ENCODE measurements at regions not wholly inside any gene's neighbourhood (a gene's known extent, or its start where the extent isn't known, plus 50 kb on each side); places are given as distances from the start of the nearest gene placed in this dataset.

GRCh38 chr3:23036728-23037127 lies 166.4 kb upstream of the UBE2E2 start (continued):
- TF ChIP-seq ATRX (CRISPR knock-in tag; IDR thresholded peaks at IDR 0.05; ENCODE audit: borderline replicate concordance) = no peak

GRCh38 chr3:23038471-23038870 lies 164.7 kb upstream of the UBE2E2 start:
- no TSS peak for BruUV-seq (replicated peaks)
- FAIRE-seq (no peak), DNase-seq (ENCODE audit: low spot score) (no peak), ATAC-seq (no peak)
- Histone ChIP-seq H4K20me1 (ENCODE audit: insufficient read depth, low read length) (no peaks in the 10 kb centered on the region), H2AFZ (ENCODE audit: low read length) (no peak overlapping the region), H3K4me2 (ENCODE audit: low read depth, low read length) (no peak overlapping the region), H3K4me3 (replicated peaks in 1 of 3; ENCODE audit: insufficient read depth in 1 of 3, low read depth in 2 of 3, low read length in 3 of 3) (no peak overlapping the region), H3K27ac (ENCODE audit: extremely low read length, insufficient read depth, low read length) (no peak overlapping the region), H3K27me3 (ENCODE audit: control insufficient read depth in 1 of 2, insufficient read depth in 2 of 2, low read length in 2 of 2) (no peaks in the 10 kb centered on the region; a peak in 1 of 5 replicates), H3K4me1 (ENCODE audit: insufficient read depth, low read length) (peaks cover 6% of the 10 kb centered on the region; the same call in 1 of the 2 replicates), H3K79me2 (ENCODE audit: insufficient read depth, low read length) (no peaks in the 10 kb centered on the region), H3K9ac (ENCODE audit: insufficient read depth, low read depth, low read length) (no peak overlapping the region), H3K36me3 (replicated peaks in 1 of 2; ENCODE audit: control insufficient read depth in 1 of 2, insufficient read depth in 2 of 2, low read length in 2 of 2) (no peaks in the 10 kb centered on the region), H3K9me3 (ENCODE audit: low read length) (no peaks in the 10 kb centered on the region)
- in situ Hi-C loops (cut with HindIII; ENCODE audit: extremely low pct_ligation_motif_present, low pct_unique_long_range_greater_than_20kb) (no loop called here), intact Hi-C loops (cut with micrococcal nuclease; ENCODE audit: unreplicated experiment) (no loop called here)
- TF ChIP-seq ATF7 (IDR thresholded peaks at IDR 0.05) = no peak
- no peak for TF ChIP-seq ATF7 (CRISPR knock-in tag; IDR thresholded peaks at IDR 0.05)
- TF ChIP-seq ONECUT2 (CRISPR knock-in tag; IDR thresholded peaks at IDR 0.05) = no peak
- CTCF ChIA-PET (ENCODE audit: low intra/inter-chr PET ratio, low total read pairs) = no interaction called here
- POLR2A ChIA-PET = no interaction called here
- 5% methylated on average over 2 of the region's 2 CpGs for WGBS (ENCODE audit: low lambda C conversion rate)

GRCh38 chr3:23041918-23042696 lies 161.0 kb upstream of the UBE2E2 start:
- ChIA-PET CTCF (ENCODE audit: low intra/inter-chr PET ratio, low total read pairs) (no interaction called here), POLR2A (no interaction called here)
- H3K4me1 ChIP-seq (ENCODE audit: insufficient read depth, low read length) = no peaks in the 10 kb centered on the region
- no peaks in the 10 kb centered on the region for H3K9me3 ChIP-seq (ENCODE audit: low read length)
- no TSS peak for BruUV-seq (replicated peaks)
- FAIRE-seq (no peak), ATAC-seq (no peak), DNase-seq (ENCODE audit: low spot score) (no peak)
- intact Hi-C loops (cut with micrococcal nuclease; ENCODE audit: unreplicated experiment) (no loop called here), in situ Hi-C loops (cut with HindIII; ENCODE audit: extremely low pct_ligation_motif_present, low pct_unique_long_range_greater_than_20kb) (no loop called here)
- TF ChIP-seq CBFB (CRISPR knock-in tag; IDR thresholded peaks at IDR 0.05) (no peak), THYN1 (CRISPR knock-in tag; IDR thresholded peaks at IDR 0.05; ENCODE audit: borderline replicate concordance, low read depth) (no peak), PHF5A (CRISPR knock-in tag; IDR thresholded peaks at IDR 0.05; ENCODE audit: low read depth, unreplicated experiment) (no peak), ZNF432 (CRISPR knock-in tag; IDR thresholded peaks at IDR 0.05; ENCODE audit: borderline replicate concordance) (no peak), HMGXB3 (CRISPR knock-in tag; IDR thresholded peaks at IDR 0.05; ENCODE audit: borderline replicate concordance) (no peak), ZNF251 (CRISPR knock-in tag; IDR thresholded peaks at IDR 0.05) (no peak), ZNF234 (CRISPR knock-in tag; conservative IDR thresholded peaks at IDR 0.05) (no peak), AKAP8 (CRISPR knock-in tag; IDR thresholded peaks at IDR 0.05) (no peak)
- no peak overlapping the region for H3K9ac ChIP-seq (ENCODE audit: insufficient read depth, low read depth, low read length)
- H3K27me3 ChIP-seq (ENCODE audit: control insufficient read depth in 1 of 2, insufficient read depth in 2 of 2, low read length in 2 of 2) = no peaks in the 10 kb centered on the region; a peak in 1 of 5 replicates
- H3K27ac ChIP-seq (ENCODE audit: extremely low read length, insufficient read depth, low read length) = no peak overlapping the region
- no peaks in the 10 kb centered on the region for H4K20me1 ChIP-seq (ENCODE audit: insufficient read depth, low read length)
- no peaks in the 10 kb centered on the region for H3K36me3 ChIP-seq (replicated peaks in 1 of 2; ENCODE audit: control insufficient read depth in 1 of 2, insufficient read depth in 2 of 2, low read length in 2 of 2)
- no peak overlapping the region for H3K4me3 ChIP-seq (replicated peaks in 1 of 3; ENCODE audit: insufficient read depth in 1 of 3, low read depth in 2 of 3, low read length in 3 of 3)
- 13% methylated on average over 4 of the region's 4 CpGs for WGBS (ENCODE audit: low lambda C conversion rate)
- H3K79me2 ChIP-seq (ENCODE audit: insufficient read depth, low read length) = no peaks in the 10 kb centered on the region
- H2AFZ ChIP-seq (ENCODE audit: low read length) = no peak overlapping the region
- H3K4me2 ChIP-seq (ENCODE audit: low read depth, low read length) = no peak overlapping the region

Measured in HepG2 (cell line).